ENCODE measurements at regions not wholly inside any gene's neighbourhood (a gene's known extent, or its start where the extent isn't known, plus 50 kb on each side); places are given as distances from the start of the nearest gene placed in this dataset.

GRCh38 chr13:38210928-38211596 lies 138.6 kb upstream of the UFM1 start:
- 47 to 65% methylated on average over 3 of the region's 3 CpGs for WGBS, 2 donors
- no peak for DNase-seq (ENCODE audit: low spot score in 2 of 2)
- TF ChIP-seq CTCF (IDR thresholded peaks at IDR 0.05), result no peak
- no peak for TF ChIP-seq POLR2A (IDR thresholded peaks at IDR 0.05)

GRCh38 chr13:38204556-38204955 lies 145.1 kb upstream of the UFM1 start:
- TF ChIP-seq CTCF (IDR thresholded peaks at IDR 0.05) (no peak), POLR2A (IDR thresholded peaks at IDR 0.05) (no peak)
- DNase-seq (ENCODE audit: low spot score in 2 of 2), result no peak
- intact Hi-C loops (cut with DNase I; ENCODE audit: low total_unique reads), result no loop called here
- no peak overlapping the region for H3K4me3 ChIP-seq (ENCODE audit: low read depth, poor library complexity, severe bottlenecking)

More at GRCh38 chr13:38210928-38211596, 138.6 kb upstream of the UFM1 start:
- no peak overlapping the region for H3K4me3 ChIP-seq (ENCODE audit: low read depth, poor library complexity, severe bottlenecking)
- intact Hi-C loops (cut with DNase I; ENCODE audit: low total_unique reads), result no loop called here

- TF ChIP-seq CTCF (IDR thresholded peaks at IDR 0.05), result no peak
- DNase-seq (ENCODE audit: low spot score in 2 of 2), result no peak
- intact Hi-C loops (cut with DNase I; ENCODE audit: low total_unique reads), result no loop called here
- no peak overlapping the region for H3K4me3 ChIP-seq (ENCODE audit: low read depth, poor library complexity, severe bottlenecking)
- WGBS, 2 donors, result 55 to 70% methylated on average over 4 of the region's 4 CpGs
These were observed 146.9 kb upstream of the UFM1 start for GRCh38 chr13:38202740-38203139.

GRCh38 chr13:38191016-38191415 lies 158.6 kb upstream of the UFM1 start:
- TF ChIP-seq POLR2A (IDR thresholded peaks at IDR 0.05) (no peak), CTCF (IDR thresholded peaks at IDR 0.05) (no peak)
- intact Hi-C loops (cut with DNase I; ENCODE audit: low total_unique reads), result no loop called here
- no peak overlapping the region for H3K4me3 ChIP-seq (ENCODE audit: low read depth, poor library complexity, severe bottlenecking)
- DNase-seq (ENCODE audit: low spot score in 2 of 2), result no peak
- WGBS, 2 donors, result 86 to 95% methylated on average over 3 of the region's 3 CpGs

GRCh38 chr13:38180670-38181069 lies 169.0 kb upstream of the UFM1 start:
- H3K4me3 ChIP-seq (ENCODE audit: low read depth, poor library complexity, severe bottlenecking), result no peak overlapping the region
- TF ChIP-seq POLR2A (IDR thresholded peaks at IDR 0.05), result no peak
- TF ChIP-seq CTCF (IDR thresholded peaks at IDR 0.05), result no peak
- intact Hi-C loops (cut with DNase I; ENCODE audit: low total_unique reads), result no loop called here
- whole genome bisulfite sequencing, 2 donors, result 63 to 76% methylated on average over 1 of the region's 1 CpG
- no peak for DNase-seq (ENCODE audit: low spot score in 2 of 2)

- intact Hi-C loops (cut with DNase I; ENCODE audit: low total_unique reads), result no loop called here
- no peak overlapping the region for H3K4me3 ChIP-seq (ENCODE audit: low read depth, poor library complexity, severe bottlenecking)
- 46 to 73% methylated on average over 1 of the region's 1 CpG for WGBS, 2 donors
- TF ChIP-seq POLR2A (IDR thresholded peaks at IDR 0.05) (no peak), CTCF (IDR thresholded peaks at IDR 0.05) (no peak)
- DNase-seq (ENCODE audit: low spot score in 2 of 2), result no peak
These were observed 169.5 kb upstream of the UFM1 start for GRCh38 chr13:38180126-38180525.
